HCT116 (cell line): ENCODE measurements at regions not wholly inside any gene's neighbourhood (a gene's known extent, or its start where the extent isn't known, plus 50 kb on each side); places are given as distances from the start of the nearest gene placed in this dataset.

ENCODE experiments used
- ATAC-seq: fragments of 200-7000 bp; cut with Tn5 transposase; 2 replicates; pipeline ENCODE4 v1.9.1; 2020; ENCODE audit warnings: mild to moderate bottlenecking, moderate library complexity
- BruUV-seq: library from RNA; stranded (reverse); fragments of 400-500 nt; replicated peaks from 2 replicates; lab custom pipeline; 2021; lab: Mats Ljungman, UMichigan
- CTCF ChIA-PET: fragments of 300-600 bp; sonication (Branson Sonifier 250); formaldehyde crosslinking; loops from one replicate; lab custom pipeline; 2021; ENCODE audit warnings: antibody characterized with exemption; lab: Charles Lee
- POLR2A ChIA-PET: fragments of 300-600, 350-600 bp; sonication (Branson Sonifier 250); formaldehyde crosslinking; loops from one replicate; lab custom pipeline; 2021; ENCODE audit warnings: antibody characterized with exemption; lab: Charles Lee
- RAD21 ChIA-PET, 2 experiments: fragments of 300-600 bp; sonication (Branson Sonifier 250); formaldehyde crosslinking; loops; one replicate each; lab custom pipeline; 2023; ENCODE audit warnings: low total read pairs in 2 of 2; ENCODE audit not compliant: uncharacterized antibody in 2 of 2, unreplicated experiment in 2 of 2, low non-redundant PET in 1 of 2; lab: Charles Lee
- DNase-seq: peaks from one replicate; pipeline ENCODE4 v3.0.0-alpha.2; 2010; ENCODE audit warnings: low read depth, low spot score
- H2AFZ ChIP-seq: fragments of 200-600 bp; shearing (Covaris generic), sonication (generic); 2 replicates; pipeline ENCODE4 v1.6.1; 2017; ENCODE audit warnings: low read depth, mixed run types, mixed read lengths, antibody characterized with exemption, low read length; ENCODE audit not compliant: poor library complexity, severe bottlenecking
- H3K27ac ChIP-seq: 2 replicates; pipeline ENCODE4 v1.5.1; 2012; ENCODE audit warnings: low read depth, low read length
- H3K27me3 ChIP-seq: fragments of 200-600 bp; sonication (generic); 2 replicates; pipeline ENCODE4 v1.6.1; 2016; ENCODE audit warnings: mixed run types, low read length, mixed read lengths; ENCODE audit not compliant: insufficient read depth
- H3K36me3 ChIP-seq, 2 experiments: fragments of 200-500 bp in 1 of 2; fragments of 200-600 bp in 1 of 2; sonication (Bioruptor generic) in 1 of 2; sonication (generic) in 1 of 2; 2 replicates each; pipeline versions ENCODE4 v1.5.1 to v1.6.1; 2014 to 2016; ENCODE audit warnings: low read length in 2 of 2, inconsistent platforms in 1 of 2, mixed read lengths in 1 of 2, mixed run types in 1 of 2; ENCODE audit not compliant: insufficient read depth in 2 of 2, control insufficient read depth in 1 of 2
- H3K4me1 ChIP-seq, 2 experiments: fragments of 200-600 bp in 1 of 2; sonication (generic) in 1 of 2; 2 replicates each; pipeline versions ENCODE4 v1.5.1 to v1.6.1; 2012 to 2017; ENCODE audit warnings: low read length in 2 of 2, inconsistent platforms in 1 of 2, mild to moderate bottlenecking in 1 of 2, mixed read lengths in 1 of 2, mixed run types in 1 of 2, moderate library complexity in 1 of 2; ENCODE audit not compliant: insufficient read depth in 2 of 2, control insufficient read depth in 1 of 2
- H3K4me2 ChIP-seq: fragments of 200-600 bp; sonication (generic); 2 replicates; pipeline ENCODE4 v1.6.1; 2017; ENCODE audit warnings: mixed run types, low read length, mixed read lengths
- H3K4me3 ChIP-seq, 2 experiments: fragments of 200-600 bp in 1 of 2; sonication (generic) in 1 of 2; replicated peaks in 1 of 2; 2 replicates each; pipeline ENCODE4 v1.5.1; 2011 to 2016; ENCODE audit warnings: low read length in 2 of 2, control low read depth in 1 of 2, low read depth in 1 of 2, mild to moderate bottlenecking in 1 of 2, mixed read lengths in 1 of 2, mixed run types in 1 of 2
- H3K79me2 ChIP-seq: fragments of 200-600 bp; sonication (generic); 2 replicates; pipeline ENCODE4 v1.6.1; 2017; ENCODE audit warnings: mild to moderate bottlenecking, mixed run types, low read length, moderate library complexity, mixed read lengths; ENCODE audit not compliant: insufficient read depth
- H3K9ac ChIP-seq: fragments of 200-600 bp; sonication (generic); 2 replicates; pipeline ENCODE4 v1.6.1; 2016; ENCODE audit warnings: low read length, mixed read lengths
- H3K9me2 ChIP-seq: fragments of 200-600 bp; sonication (generic), shearing (Covaris generic); 2 replicates; pipeline ENCODE4 v1.6.1; 2017; ENCODE audit warnings: mixed run types, mild to moderate bottlenecking, moderate library complexity; ENCODE audit not compliant: insufficient read depth
- H3K9me3 ChIP-seq, 2 experiments: fragments of 200-500 bp in 1 of 2; fragments of 200-600 bp in 1 of 2; sonication (Bioruptor generic) in 1 of 2; sonication (generic) in 1 of 2; 2 replicates each; pipeline ENCODE4 v1.6.1; 2014 to 2017; ENCODE audit warnings: low read length in 2 of 2, mixed read lengths in 2 of 2, inconsistent platforms in 1 of 2, low read depth in 1 of 2, mild to moderate bottlenecking in 1 of 2, mixed run types in 1 of 2, moderate library complexity in 1 of 2; ENCODE audit not compliant: control insufficient read depth in 1 of 2, insufficient read depth in 1 of 2
- H4K20me1 ChIP-seq: fragments of 200-600 bp; sonication (generic), shearing (Covaris generic); 2 replicates; pipeline ENCODE4 v1.6.1; 2017; ENCODE audit warnings: mixed run types, mild to moderate bottlenecking, moderate library complexity; ENCODE audit not compliant: insufficient read depth
- CEBPB ChIP-seq: IDR thresholded peaks from 2 replicates; pipeline ENCODE4 v1.6.1; 2012; ENCODE audit warnings: low read depth
- EGR1 ChIP-seq: IDR thresholded peaks from 2 replicates; pipeline ENCODE4 v1.6.1; 2012; ENCODE audit warnings: low read depth
- ELF1 ChIP-seq: IDR thresholded peaks from 2 replicates; pipeline ENCODE4 v1.6.1; 2012; ENCODE audit warnings: low read depth, borderline replicate concordance
- EZH2 ChIP-seq: fragments of 200-600 bp; sonication (generic); IDR thresholded peaks from 2 replicates; pipeline ENCODE4 v1.6.1; 2017; ENCODE audit warnings: antibody characterized with exemption, mixed run types
- EZH2phosphoT487 ChIP-seq: fragments of 200-600 bp; IDR thresholded peaks from 2 replicates; pipeline ENCODE4 v1.6.1; 2018; ENCODE audit warnings: antibody characterized with exemption, borderline replicate concordance
- FOSL1 ChIP-seq: IDR thresholded peaks from 2 replicates; pipeline ENCODE4 v1.6.1; 2012; ENCODE audit warnings: low read depth
- JUND ChIP-seq: IDR thresholded peaks from 2 replicates; pipeline ENCODE4 v1.6.1; 2012
- POLR2A ChIP-seq: IDR thresholded peaks from 2 replicates; pipeline ENCODE4 v1.7.0; 2011; ENCODE audit warnings: borderline replicate concordance; ENCODE audit not compliant: insufficient read depth, insufficient read length; ENCODE audit errors: extremely low read depth
- RAD21 ChIP-seq: IDR thresholded peaks from 2 replicates; pipeline ENCODE4 v1.6.1; 2012; ENCODE audit warnings: low read depth, mild to moderate bottlenecking
- SP1 ChIP-seq: IDR thresholded peaks from 2 replicates; pipeline ENCODE4 v1.6.1; 2012; ENCODE audit warnings: low read depth
- SRF ChIP-seq: IDR thresholded peaks from 2 replicates; pipeline ENCODE4 v1.6.1; 2012; ENCODE audit warnings: low read depth
- TCF7L2 ChIP-seq: IDR thresholded peaks from 2 replicates; pipeline ENCODE4 v1.7.0; 2011; ENCODE audit warnings: borderline replicate concordance, inconsistent platforms; ENCODE audit not compliant: insufficient read depth, insufficient read length; ENCODE audit errors: extremely low read depth
- YY1 ChIP-seq: IDR thresholded peaks from 2 replicates; pipeline ENCODE4 v1.6.1; 2011; ENCODE audit warnings: low read length, low read depth, moderate library complexity, mild to moderate bottlenecking; ENCODE audit not compliant: insufficient replicate concordance; ENCODE audit errors: extremely low read depth
- ZFX ChIP-seq: fragments of 450-650 bp; IDR thresholded peaks from 2 replicates; pipeline ENCODE4 v1.6.1; 2017
- ZNF274 ChIP-seq: fragments of 200-500 bp; sonication (Bioruptor generic); IDR thresholded peaks from 2 replicates; pipeline ENCODE4 v1.6.1; 2014; ENCODE audit warnings: mild to moderate bottlenecking, low read depth, low read length, inconsistent platforms
- intact Hi-C: fragments of 100-400 bp; cut with micrococcal nuclease; formaldehyde crosslinking; loops from 2 replicates; pipeline ENCODE4 v1.10.0; 2022
- TF ChIP-seq, protein P1 (sequence below): IDR thresholded peaks from 2 replicates; pipeline ENCODE4 v1.6.1; 2012
- TF ChIP-seq, protein P2 (sequence below): IDR thresholded peaks from 2 replicates; pipeline ENCODE4 v1.6.1; 2012; ENCODE audit warnings: low read depth
- TF ChIP-seq, protein P3 (sequence below), 3 experiments: fragments of 200-600 bp in 1 of 3; sonication (generic) in 1 of 3; IDR thresholded peaks in 2 of 3; conservative IDR thresholded peaks in 1 of 3; 2 replicates each; pipeline ENCODE4 v1.5.1; 2012 to 2017; ENCODE audit warnings: low read depth in 2 of 3, low read length in 2 of 3, antibody characterized with exemption in 1 of 3, borderline replicate concordance in 1 of 3, control low read depth in 1 of 3, mild to moderate bottlenecking in 1 of 3, mixed read lengths in 1 of 3, mixed run types in 1 of 3, moderate library complexity in 1 of 3; ENCODE audit not compliant: insufficient read depth in 1 of 3
- TF ChIP-seq, protein P4 (sequence below): IDR thresholded peaks from 2 replicates; pipeline ENCODE4 v1.6.1; 2012
- TF ChIP-seq, protein P5 (sequence below): IDR thresholded peaks from 2 replicates; pipeline ENCODE4 v1.6.1; 2011; ENCODE audit warnings: mild to moderate bottlenecking, low read length, moderate library complexity; ENCODE audit not compliant: insufficient replicate concordance; ENCODE audit errors: extremely low read depth

- CTCF ChIA-PET: no interaction called here
Measured at GRCh38 chr20:24253321-24253720, 216.1 kb upstream of the SYNDIG1 start.

More at GRCh38 chr20:24253321-24253720, 216.1 kb upstream of the SYNDIG1 start:
- intact Hi-C loops: no loop called here
- H3K9me2 ChIP-seq: no peaks in the 10 kb centered on the region
- H3K4me1 ChIP-seq: no peaks in the 10 kb centered on the region
- no peak overlapping the region for H2AFZ ChIP-seq
- H3K79me2 ChIP-seq: no peaks in the 10 kb centered on the region
- DNase-seq (no peak), ATAC-seq (no peak)
- no peak overlapping the region for H3K27ac ChIP-seq
- ChIA-PET RAD21 (no interaction called here), POLR2A (no interaction called here)
- H4K20me1 ChIP-seq: no peaks in the 10 kb centered on the region
- H3K9ac ChIP-seq: no peak overlapping the region
- TF ChIP-seq, protein P1, sequence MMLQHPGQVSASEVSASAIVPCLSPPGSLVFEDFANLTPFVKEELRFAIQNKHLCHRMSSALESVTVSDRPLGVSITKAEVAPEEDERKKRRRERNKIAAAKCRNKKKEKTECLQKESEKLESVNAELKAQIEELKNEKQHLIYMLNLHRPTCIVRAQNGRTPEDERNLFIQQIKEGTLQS: no peak
- TF ChIP-seq ELF1 (no peak), EGR1 (no peak), RAD21 (no peak), EZH2phosphoT487 (no peak), ZNF274 (no peak), TCF7L2 (no peak), ZFX (no peak), YY1 (no peak), SRF (no peak), CEBPB (no peak), SP1 (no peak), JUND (no peak), FOSL1 (no peak), EZH2 (no peak), POLR2A (no peak)
- TF ChIP-seq, protein P2, sequence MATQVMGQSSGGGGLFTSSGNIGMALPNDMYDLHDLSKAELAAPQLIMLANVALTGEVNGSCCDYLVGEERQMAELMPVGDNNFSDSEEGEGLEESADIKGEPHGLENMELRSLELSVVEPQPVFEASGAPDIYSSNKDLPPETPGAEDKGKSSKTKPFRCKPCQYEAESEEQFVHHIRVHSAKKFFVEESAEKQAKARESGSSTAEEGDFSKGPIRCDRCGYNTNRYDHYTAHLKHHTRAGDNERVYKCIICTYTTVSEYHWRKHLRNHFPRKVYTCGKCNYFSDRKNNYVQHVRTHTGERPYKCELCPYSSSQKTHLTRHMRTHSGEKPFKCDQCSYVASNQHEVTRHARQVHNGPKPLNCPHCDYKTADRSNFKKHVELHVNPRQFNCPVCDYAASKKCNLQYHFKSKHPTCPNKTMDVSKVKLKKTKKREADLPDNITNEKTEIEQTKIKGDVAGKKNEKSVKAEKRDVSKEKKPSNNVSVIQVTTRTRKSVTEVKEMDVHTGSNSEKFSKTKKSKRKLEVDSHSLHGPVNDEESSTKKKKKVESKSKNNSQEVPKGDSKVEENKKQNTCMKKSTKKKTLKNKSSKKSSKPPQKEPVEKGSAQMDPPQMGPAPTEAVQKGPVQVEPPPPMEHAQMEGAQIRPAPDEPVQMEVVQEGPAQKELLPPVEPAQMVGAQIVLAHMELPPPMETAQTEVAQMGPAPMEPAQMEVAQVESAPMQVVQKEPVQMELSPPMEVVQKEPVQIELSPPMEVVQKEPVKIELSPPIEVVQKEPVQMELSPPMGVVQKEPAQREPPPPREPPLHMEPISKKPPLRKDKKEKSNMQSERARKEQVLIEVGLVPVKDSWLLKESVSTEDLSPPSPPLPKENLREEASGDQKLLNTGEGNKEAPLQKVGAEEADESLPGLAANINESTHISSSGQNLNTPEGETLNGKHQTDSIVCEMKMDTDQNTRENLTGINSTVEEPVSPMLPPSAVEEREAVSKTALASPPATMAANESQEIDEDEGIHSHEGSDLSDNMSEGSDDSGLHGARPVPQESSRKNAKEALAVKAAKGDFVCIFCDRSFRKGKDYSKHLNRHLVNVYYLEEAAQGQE: no peak
- TF ChIP-seq, protein P3, sequence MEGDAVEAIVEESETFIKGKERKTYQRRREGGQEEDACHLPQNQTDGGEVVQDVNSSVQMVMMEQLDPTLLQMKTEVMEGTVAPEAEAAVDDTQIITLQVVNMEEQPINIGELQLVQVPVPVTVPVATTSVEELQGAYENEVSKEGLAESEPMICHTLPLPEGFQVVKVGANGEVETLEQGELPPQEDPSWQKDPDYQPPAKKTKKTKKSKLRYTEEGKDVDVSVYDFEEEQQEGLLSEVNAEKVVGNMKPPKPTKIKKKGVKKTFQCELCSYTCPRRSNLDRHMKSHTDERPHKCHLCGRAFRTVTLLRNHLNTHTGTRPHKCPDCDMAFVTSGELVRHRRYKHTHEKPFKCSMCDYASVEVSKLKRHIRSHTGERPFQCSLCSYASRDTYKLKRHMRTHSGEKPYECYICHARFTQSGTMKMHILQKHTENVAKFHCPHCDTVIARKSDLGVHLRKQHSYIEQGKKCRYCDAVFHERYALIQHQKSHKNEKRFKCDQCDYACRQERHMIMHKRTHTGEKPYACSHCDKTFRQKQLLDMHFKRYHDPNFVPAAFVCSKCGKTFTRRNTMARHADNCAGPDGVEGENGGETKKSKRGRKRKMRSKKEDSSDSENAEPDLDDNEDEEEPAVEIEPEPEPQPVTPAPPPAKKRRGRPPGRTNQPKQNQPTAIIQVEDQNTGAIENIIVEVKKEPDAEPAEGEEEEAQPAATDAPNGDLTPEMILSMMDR (IDR thresholded peaks at IDR 0.05 in 2 of 3, conservative IDR thresholded peaks at IDR 0.05 in 1 of 3; ENCODE audit: borderline replicate concordance in 1 of 3, insufficient read depth in 1 of 3, low read depth in 2 of 3, low read length in 2 of 3): no peak
- TF ChIP-seq, protein P4, sequence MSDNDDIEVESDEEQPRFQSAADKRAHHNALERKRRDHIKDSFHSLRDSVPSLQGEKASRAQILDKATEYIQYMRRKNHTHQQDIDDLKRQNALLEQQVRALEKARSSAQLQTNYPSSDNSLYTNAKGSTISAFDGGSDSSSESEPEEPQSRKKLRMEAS: no peak
- TF ChIP-seq, protein P5, sequence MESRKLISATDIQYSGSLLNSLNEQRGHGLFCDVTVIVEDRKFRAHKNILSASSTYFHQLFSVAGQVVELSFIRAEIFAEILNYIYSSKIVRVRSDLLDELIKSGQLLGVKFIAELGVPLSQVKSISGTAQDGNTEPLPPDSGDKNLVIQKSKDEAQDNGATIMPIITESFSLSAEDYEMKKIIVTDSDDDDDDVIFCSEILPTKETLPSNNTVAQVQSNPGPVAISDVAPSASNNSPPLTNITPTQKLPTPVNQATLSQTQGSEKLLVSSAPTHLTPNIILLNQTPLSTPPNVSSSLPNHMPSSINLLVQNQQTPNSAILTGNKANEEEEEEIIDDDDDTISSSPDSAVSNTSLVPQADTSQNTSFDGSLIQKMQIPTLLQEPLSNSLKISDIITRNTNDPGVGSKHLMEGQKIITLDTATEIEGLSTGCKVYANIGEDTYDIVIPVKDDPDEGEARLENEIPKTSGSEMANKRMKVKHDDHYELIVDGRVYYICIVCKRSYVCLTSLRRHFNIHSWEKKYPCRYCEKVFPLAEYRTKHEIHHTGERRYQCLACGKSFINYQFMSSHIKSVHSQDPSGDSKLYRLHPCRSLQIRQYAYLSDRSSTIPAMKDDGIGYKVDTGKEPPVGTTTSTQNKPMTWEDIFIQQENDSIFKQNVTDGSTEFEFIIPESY: no peak
- no TSS peak for BruUV-seq
- no peaks in the 10 kb centered on the region for H3K36me3 ChIP-seq
- H3K4me3 ChIP-seq: no peak overlapping the region
- H3K9me3 ChIP-seq: 0 out of 4 replicates have a peak, but pooled peaks cover 0 to 5% of the 10 kb centered on the region in 2 experiments
- no peak overlapping the region for H3K4me2 ChIP-seq
- H3K27me3 ChIP-seq: no peaks in the 10 kb centered on the region
